ENCODE measurements at regions not wholly inside any gene's neighbourhood (a gene's known extent, or its start where the extent isn't known, plus 50 kb on each side); places are given as distances from the start of the nearest gene placed in this dataset.

DNA sequence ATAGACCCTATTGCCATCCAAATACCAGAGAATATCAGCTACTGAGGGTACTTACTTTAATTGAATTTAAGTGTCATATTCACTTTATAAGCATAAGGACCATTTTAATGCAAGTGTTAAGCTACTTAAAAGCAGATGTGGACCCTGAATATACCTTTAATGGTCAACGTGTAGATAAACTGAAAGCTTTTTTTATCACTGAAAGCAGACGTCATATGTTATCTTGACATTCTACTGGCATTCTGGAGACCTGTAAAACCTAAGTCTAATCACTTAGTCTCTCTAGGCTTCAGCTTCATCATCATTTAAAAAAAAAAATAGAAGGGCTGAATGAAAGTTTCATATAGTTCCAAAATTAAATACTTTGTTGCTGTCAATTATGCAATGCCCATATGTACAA is 116.5 kb downstream of the ELAPOR2 start:
- no peak overlapping the region for H2BK120ac ChIP-seq (ENCODE audit: low read depth, low read length, poor library complexity, severe bottlenecking)
- H3K18ac ChIP-seq (ENCODE audit: insufficient read length, low read depth, low read length) = no peak overlapping the region
- H3K9me3 ChIP-seq (ENCODE audit: control insufficient read depth, low read depth, low read length) = no peaks in the 10 kb centered on the region
- no peaks in the 10 kb centered on the region for H3K23me2 ChIP-seq (ENCODE audit: insufficient read length, low read depth, low read length, poor library complexity, severe bottlenecking)
- Mint-ChIP-seq H3K9me3 (no peaks in the 10 kb centered on the region), H3K36me3 (ENCODE audit: insufficient read depth in 1 of 3, low read depth in 3 of 3) (peaks cover 2 to 11% (median 2%) of the 10 kb centered on the region in 3 experiments; a peak in 5 of 7 replicates), H3K27ac (no peak overlapping the region; a peak in 1 of 7 replicates), H3K27me3 (ENCODE audit: low read depth) (no peaks in the 10 kb centered on the region), H3K4me3 (no peak overlapping the region), H3K4me1 (peaks cover 15 to 19% of the 10 kb centered on the region in 2 experiments)
- no peak overlapping the region for H4K91ac ChIP-seq (ENCODE audit: insufficient read length, low read depth, low read length)
- H3K9ac ChIP-seq (ENCODE audit: extremely low read depth, insufficient read length, low read length) = no peak overlapping the region
- H2BK12ac ChIP-seq (ENCODE audit: insufficient read length, low read depth, low read length) = no peak overlapping the region
- no peak overlapping the region for H3K23ac ChIP-seq (ENCODE audit: insufficient read length, low read depth, low read length)
- no peak overlapping the region for H3T11ph ChIP-seq (ENCODE audit: low read length)
- H2BK15ac ChIP-seq (ENCODE audit: low read depth, low read length) = no peak overlapping the region
- no peak overlapping the region for H2BK20ac ChIP-seq (ENCODE audit: low read depth, low read length, poor library complexity, severe bottlenecking)
- H3K56ac ChIP-seq (ENCODE audit: insufficient read length, low read depth, low read length) = no peak overlapping the region
- H3K79me1 ChIP-seq (ENCODE audit: insufficient read depth, low read depth, low read length, poor library complexity, severe bottlenecking) = no peaks in the 10 kb centered on the region
- no peaks in the 10 kb centered on the region for H4K20me1 ChIP-seq (ENCODE audit: control insufficient read depth, insufficient read depth, insufficient read length)
- no peak overlapping the region for H3K4me2 ChIP-seq (ENCODE audit: insufficient read depth, insufficient read length, low read length)
- H4K8ac ChIP-seq (replicated peaks; ENCODE audit: insufficient read length, low read depth, low read length) = no peak overlapping the region
- no peak overlapping the region for H2AK5ac ChIP-seq (ENCODE audit: insufficient read length, low read length)
- H3K27me3 ChIP-seq (ENCODE audit: insufficient read depth, low read length) = no peaks in the 10 kb centered on the region
- DNase-seq = no peak
- no CpG with 5 or more reads among the region's 2 CpGs for WGBS (ENCODE audit: extremely low coverage, insufficient read length, low lambda C conversion rate)
- no peaks in the 10 kb centered on the region for H3K79me2 ChIP-seq (ENCODE audit: insufficient read depth, low read length)
- H3K27ac ChIP-seq (ENCODE audit: insufficient read length, low read depth, low read length) = no peak overlapping the region
- peaks cover 7% of the 10 kb centered on the region; the same call in 1 of the 2 replicates for H3K4me1 ChIP-seq (ENCODE audit: insufficient read depth, low read length)
- no peak overlapping the region for H3K14ac ChIP-seq (ENCODE audit: insufficient read depth, low read length)
- H2AFZ ChIP-seq (ENCODE audit: low read length) = no peak overlapping the region
- H4K5ac ChIP-seq (ENCODE audit: insufficient read length, low read depth, low read length) = no peak overlapping the region
- H3K4ac ChIP-seq (ENCODE audit: low read depth, low read length) = no peak overlapping the region
- TF ChIP-seq, protein P1, sequence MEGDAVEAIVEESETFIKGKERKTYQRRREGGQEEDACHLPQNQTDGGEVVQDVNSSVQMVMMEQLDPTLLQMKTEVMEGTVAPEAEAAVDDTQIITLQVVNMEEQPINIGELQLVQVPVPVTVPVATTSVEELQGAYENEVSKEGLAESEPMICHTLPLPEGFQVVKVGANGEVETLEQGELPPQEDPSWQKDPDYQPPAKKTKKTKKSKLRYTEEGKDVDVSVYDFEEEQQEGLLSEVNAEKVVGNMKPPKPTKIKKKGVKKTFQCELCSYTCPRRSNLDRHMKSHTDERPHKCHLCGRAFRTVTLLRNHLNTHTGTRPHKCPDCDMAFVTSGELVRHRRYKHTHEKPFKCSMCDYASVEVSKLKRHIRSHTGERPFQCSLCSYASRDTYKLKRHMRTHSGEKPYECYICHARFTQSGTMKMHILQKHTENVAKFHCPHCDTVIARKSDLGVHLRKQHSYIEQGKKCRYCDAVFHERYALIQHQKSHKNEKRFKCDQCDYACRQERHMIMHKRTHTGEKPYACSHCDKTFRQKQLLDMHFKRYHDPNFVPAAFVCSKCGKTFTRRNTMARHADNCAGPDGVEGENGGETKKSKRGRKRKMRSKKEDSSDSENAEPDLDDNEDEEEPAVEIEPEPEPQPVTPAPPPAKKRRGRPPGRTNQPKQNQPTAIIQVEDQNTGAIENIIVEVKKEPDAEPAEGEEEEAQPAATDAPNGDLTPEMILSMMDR (conservative IDR thresholded peaks at IDR 0.05) = no peak
- no peak overlapping the region for H2BK5ac ChIP-seq (ENCODE audit: insufficient read length, low read length)

All from H9 (cell line).